K562 (cell line): ENCODE measurements at regions not wholly inside any gene's neighbourhood (a gene's known extent, or its start where the extent isn't known, plus 50 kb on each side); places are given as distances from the start of the nearest gene placed in this dataset.
"Not testable (repeated sequence)": the region's sequence is repeated elsewhere in the genome, so short reads cannot be mapped to it uniquely, and the experiment has no call there.

Experiments used
- ATAC-seq: fragments of 200-7000 bp; cut with Tn5 transposase; 3 replicates; pipeline ENCODE4 v1.9.1; 2020; ENCODE audit warnings: moderate library complexity
- BruUV-seq: library from RNA; stranded (reverse); fragments of 400-500 nt; replicated peaks from 2 replicates; lab custom pipeline; 2021; lab: Mats Ljungman, UMichigan
- CTCF ChIA-PET: fragments of 300-600 bp; formaldehyde crosslinking; extraction: SDS; loops from one replicate; lab custom pipeline; 2021; ENCODE audit warnings: low intra/inter-chr PET ratio; lab: Yijun Ruan, JAX
- POLR2A ChIA-PET: fragments of 300-600, 350-650 bp; sonication (Branson Sonifier 250); formaldehyde crosslinking; extraction: SDS; loops from one replicate; lab custom pipeline; 2021; ENCODE audit warnings: antibody characterized with exemption, inconsistent platforms; lab: Yijun Ruan, JAX
- DNase-seq, 4 experiments: peaks; one replicate each; pipeline versions ENCODE4 v3.0.0 to v3.0.0-alpha.2; 2011 to 2018; ENCODE audit warnings: low spot score in 3 of 4, mixed read lengths in 3 of 4; ENCODE audit errors: extremely low read depth in 1 of 4
- FAIRE-seq: peaks from 2 replicates; lab custom pipeline; 2011; peaks lifted over from hg19 to GRCh38; lab: Jason Lieb, UNC
- H2AFZ ChIP-seq: 2 replicates; pipeline ENCODE4 v1.6.0; 2011; ENCODE audit warnings: low read depth, low read length, control low read depth, inconsistent platforms
- H3K27ac ChIP-seq: fragments of 200-600 bp; 3 replicates; pipeline ENCODE4 v1.8.0; 2011; ENCODE audit warnings: low read depth, mild to moderate bottlenecking, control low read depth, inconsistent platforms, low read length, moderate library complexity, mixed read lengths; ENCODE audit errors: extremely low read depth
- H3K27me3 ChIP-seq, 2 experiments: fragments of 300-600 bp in 1 of 2; 2 replicates in 1 of 2; 3 replicates in 1 of 2; pipeline versions ENCODE4 v1.6.0 to v1.8.0; 2011; ENCODE audit warnings: inconsistent platforms in 2 of 2, low read length in 2 of 2, mild to moderate bottlenecking in 1 of 2, mixed read lengths in 1 of 2, moderate library complexity in 1 of 2; ENCODE audit not compliant: control insufficient read depth in 2 of 2, insufficient read depth in 2 of 2
- H3K36me3 ChIP-seq: fragments of 300-600 bp; 3 replicates; pipeline ENCODE4 v1.8.0; 2011; ENCODE audit warnings: mild to moderate bottlenecking, low read length, inconsistent platforms; ENCODE audit not compliant: control insufficient read depth, insufficient read depth
- H3K4me1 ChIP-seq, 2 experiments: fragments of 200-600 bp in 1 of 2; replicated peaks in 1 of 2; 2 replicates in 1 of 2; 3 replicates in 1 of 2; pipeline versions ENCODE4 v1.5.1 to v1.8.0; 2011; ENCODE audit warnings: inconsistent platforms in 2 of 2, low read length in 2 of 2, mild to moderate bottlenecking in 1 of 2, mixed read lengths in 1 of 2, moderate library complexity in 1 of 2; ENCODE audit not compliant: control insufficient read depth in 2 of 2, insufficient read depth in 2 of 2
- H3K4me2 ChIP-seq: 2 replicates; pipeline ENCODE4 v1.6.1; 2011; ENCODE audit warnings: low read length, control low read depth, inconsistent platforms, mixed read lengths; ENCODE audit not compliant: insufficient read depth
- H3K4me3 ChIP-seq: fragments of 200-600 bp; sonication (generic), shearing (Covaris generic); 2 replicates; pipeline ENCODE4 v1.5.1; 2016; ENCODE audit warnings: control low read depth, inconsistent platforms
- H3K79me2 ChIP-seq: fragments of 200-600 bp; 3 replicates; pipeline ENCODE4 v1.8.0; 2011; ENCODE audit warnings: low read length, inconsistent platforms; ENCODE audit not compliant: control insufficient read depth, insufficient read depth
- H3K9ac ChIP-seq, 2 experiments: 2 replicates each; pipeline versions ENCODE4 v1.6.0 to v1.6.1; 2011; ENCODE audit warnings: low read depth in 2 of 2, low read length in 2 of 2, control low read depth in 1 of 2, inconsistent platforms in 1 of 2, mild to moderate bottlenecking in 1 of 2, mixed read lengths in 1 of 2; ENCODE audit not compliant: insufficient read depth in 1 of 2
- H3K9me1 ChIP-seq: one replicate; pipeline ENCODE4 v1.6.0; 2011; ENCODE audit warnings: inconsistent platforms, mild to moderate bottlenecking, low read length, moderate library complexity; ENCODE audit not compliant: control insufficient read depth, insufficient read depth
- H3K9me3 ChIP-seq: replicated peaks from 2 replicates; pipeline ENCODE4 v1.5.1; 2011; ENCODE audit warnings: low read depth, low read length, inconsistent platforms; ENCODE audit not compliant: control insufficient read depth, insufficient read depth
- H4K20me1 ChIP-seq: replicated peaks from 2 replicates; pipeline ENCODE4 v1.6.1; 2011; ENCODE audit warnings: low read length, inconsistent platforms, mixed read lengths; ENCODE audit not compliant: control insufficient read depth, insufficient read depth
- FOXO4 ChIP-seq: fragments of 450-650 bp; formaldehyde crosslinking; IDR thresholded peaks from 2 replicates; pipeline ENCODE4 v1.4.0; 2020; ENCODE audit warnings: mild to moderate bottlenecking, moderate library complexity
- HNRNPH1 ChIP-seq: fragments of 200-400 bp; formaldehyde crosslinking; optimal IDR thresholded peaks from 2 replicates; pipeline ENCODE3; 2017; ENCODE audit warnings: low read depth, mild to moderate bottlenecking, low read length, moderate library complexity
- ZNF146 ChIP-seq: IDR thresholded peaks from one replicate; pipeline ENCODE4 v1.6.1; 2018; ENCODE audit warnings: missing compliant biosample characterization; ENCODE audit not compliant: unreplicated experiment
- ZNF3 ChIP-seq: fragments of 250-450 bp; sonication (Bioruptor Pico); IDR thresholded peaks from 2 replicates; pipeline ENCODE4 v1.5.0; 2021; ENCODE audit warnings: mild to moderate bottlenecking, moderate library complexity
- WGBS: fragments of 100-300 bp; shearing (Covaris generic); methylation state at CpG from one replicate; pipeline ENCODE4 v1.1.6; 2016; ENCODE audit warnings: low coverage, mixed read lengths; ENCODE audit not compliant: insufficient coverage; ENCODE audit errors: missing lambda C conversion rate; 5-methylcytosine and 5-hydroxymethylcytosine counted together
- in situ Hi-C: fragments of 300-500 bp; cut with MboI; formaldehyde crosslinking; loops from 4 replicates; pipeline ENCODE4 v1.15.0; 2018; ENCODE audit warnings: inconsistent platforms, mixed read lengths
- intact Hi-C: fragments of 100-400 bp; cut with micrococcal nuclease; formaldehyde crosslinking; loops from 2 replicates; pipeline ENCODE4 v1.14.2; 2022

- TF ChIP-seq FOXO4 (CRISPR knock-in tag) = no peak
- TF ChIP-seq ZNF3 (CRISPR knock-in tag) = no peak
- no peak for TF ChIP-seq HNRNPH1
Observed at GRCh38 chr6:934686-935085, 241.7 kb upstream of the EXOC2 start (continued).

GRCh38 chr6:931919-932318, 239.0 kb upstream of the EXOC2 start:
- H2AFZ ChIP-seq, BruUV-seq, POLR2A ChIA-PET: not testable (repeated sequence)

More at GRCh38 chr6:931919-932318, 239.0 kb upstream of the EXOC2 start:
- H3K27ac ChIP-seq, H3K9me3 ChIP-seq, H3K36me3 ChIP-seq, DNase-seq, H3K9ac ChIP-seq, H4K20me1 ChIP-seq, CTCF ChIA-PET, FAIRE-seq, H3K4me2 ChIP-seq, in situ Hi-C loops, H3K9me1 ChIP-seq, intact Hi-C loops, ATAC-seq, H3K79me2 ChIP-seq, H3K4me3 ChIP-seq, H3K4me1 ChIP-seq: not testable (repeated sequence)
- WGBS = 0% methylated on average over 4 of the region's 4 CpGs
- H3K27me3 ChIP-seq = peaks cover 0 to 17% of the 10 kb centered on the region in 2 experiments; a peak in 4 of 5 replicates
- TF ChIP-seq ZNF146 (CRISPR knock-in tag) = peak; percentile 45
- TF ChIP-seq, all 486 proteins: peak for 1; not testable (repeated sequence) for 485
